ENCODE measurements at regions not wholly inside any gene's neighbourhood (a gene's known extent, or its start where the extent isn't known, plus 50 kb on each side); places are given as distances from the start of the nearest gene placed in this dataset.

DNA sequence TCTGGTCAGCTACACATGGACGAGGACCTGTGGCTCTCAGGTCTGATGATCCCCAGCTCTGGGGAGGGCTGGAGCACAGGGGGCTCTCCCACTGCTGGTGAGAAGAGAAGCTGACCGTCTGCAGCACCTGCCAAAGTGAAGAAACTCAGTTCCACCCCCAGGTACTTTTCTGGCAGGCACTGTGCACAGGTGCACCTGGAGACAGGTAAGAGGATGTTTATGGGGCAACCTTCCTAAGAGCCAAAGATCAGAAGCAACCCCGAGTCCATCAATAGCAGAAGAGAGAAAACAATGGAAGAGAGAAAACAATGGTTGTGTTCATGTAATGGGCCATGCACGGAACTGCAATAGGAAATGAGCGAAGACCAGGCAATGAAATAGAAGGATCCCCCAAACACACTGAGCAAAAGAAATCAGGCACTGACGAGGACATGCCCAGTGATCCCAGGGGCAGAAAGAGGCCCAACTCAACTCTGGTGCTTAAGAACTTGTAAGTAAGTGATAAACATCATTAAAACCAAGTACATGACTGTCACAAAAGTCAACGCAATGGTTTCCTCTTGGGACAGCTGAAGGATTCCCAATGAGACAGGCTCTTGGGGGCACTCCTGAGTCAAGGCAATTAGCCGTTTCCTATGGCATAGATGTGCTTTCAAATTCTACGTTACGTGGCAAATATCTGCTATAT is 95.0 kb upstream of the ALDH1A3 start:
- CTCF ChIA-PET, result no interaction called here
- POLR2A ChIA-PET, result no interaction called here
- TF ChIP-seq POLR2A (IDR thresholded peaks at IDR 0.05; ENCODE audit: borderline replicate concordance, extremely low read depth, insufficient read depth, insufficient read length) (no peak), YY1 (IDR thresholded peaks at IDR 0.05; ENCODE audit: extremely low read depth, insufficient replicate concordance, low read depth, low read length) (no peak), SIN3A (IDR thresholded peaks at IDR 0.05; ENCODE audit: low read depth) (no peak), FOSL1 (IDR thresholded peaks at IDR 0.05; ENCODE audit: low read depth) (no peak), EZH2 (IDR thresholded peaks at IDR 0.05) (no peak)
- BruUV-seq (replicated peaks), result no TSS peak
- Histone ChIP-seq H3K27ac (ENCODE audit: low read depth, low read length) (no peak overlapping the region), H2AFZ (ENCODE audit: low read depth, low read length, poor library complexity, severe bottlenecking) (no peak overlapping the region), H3K36me3 (ENCODE audit: control insufficient read depth in 1 of 2, insufficient read depth in 2 of 2, low read length in 2 of 2) (no peaks in the 10 kb centered on the region), H3K27me3 (ENCODE audit: insufficient read depth, low read length) (no peaks in the 10 kb centered on the region), H3K4me1 (ENCODE audit: control insufficient read depth in 1 of 2, insufficient read depth in 2 of 2, low read length in 2 of 2) (peaks cover 0 to 25% of the 10 kb centered on the region in 2 experiments; a peak in 2 of 4 replicates), H3K4me3 (replicated peaks in 1 of 2; ENCODE audit: low read depth in 1 of 2, low read length in 2 of 2) (no peak overlapping the region), H3K9ac (ENCODE audit: low read length) (no peak overlapping the region), H3K79me2 (ENCODE audit: insufficient read depth, low read length) (no peaks in the 10 kb centered on the region), H4K20me1 (ENCODE audit: insufficient read depth) (no peaks in the 10 kb centered on the region), H3K9me2 (ENCODE audit: insufficient read depth) (no peaks in the 10 kb centered on the region), H3K4me2 (ENCODE audit: low read length) (no peak overlapping the region), H3K9me3 (ENCODE audit: control insufficient read depth in 1 of 2, insufficient read depth in 1 of 2, low read depth in 1 of 2, low read length in 2 of 2) (no peaks in the 10 kb centered on the region)
- no peak for DNase-seq (ENCODE audit: low read depth, low spot score)
- no peak for ATAC-seq
- intact Hi-C loops (cut with micrococcal nuclease), result no loop called here
- RAD21 ChIA-PET (ENCODE audit: low non-redundant PET in 1 of 2, low total read pairs in 2 of 2, uncharacterized antibody in 2 of 2, unreplicated experiment in 2 of 2), result no interaction called here

GRCh38 chr15:100785181-100786138 is 94.2 kb upstream of the ALDH1A3 start:
- intact Hi-C loops (cut with micrococcal nuclease), result no loop called here
- Histone ChIP-seq H3K4me2 (ENCODE audit: low read length) (no peak overlapping the region), H3K9ac (ENCODE audit: low read length) (no peak overlapping the region), H3K9me3 (ENCODE audit: control insufficient read depth in 1 of 2, insufficient read depth in 1 of 2, low read depth in 1 of 2, low read length in 2 of 2) (no peaks in the 10 kb centered on the region), H2AFZ (ENCODE audit: low read depth, low read length, poor library complexity, severe bottlenecking) (no peak overlapping the region), H3K4me3 (replicated peaks in 1 of 2; ENCODE audit: low read depth in 1 of 2, low read length in 2 of 2) (no peak overlapping the region), H3K9me2 (ENCODE audit: insufficient read depth) (no peaks in the 10 kb centered on the region), H3K79me2 (ENCODE audit: insufficient read depth, low read length) (no peaks in the 10 kb centered on the region), H3K4me1 (ENCODE audit: control insufficient read depth in 1 of 2, insufficient read depth in 2 of 2, low read length in 2 of 2) (peaks cover 0 to 25% of the 10 kb centered on the region in 2 experiments; a peak in 2 of 4 replicates), H3K27me3 (ENCODE audit: insufficient read depth, low read length) (no peaks in the 10 kb centered on the region), H3K27ac (ENCODE audit: low read depth, low read length) (no peak overlapping the region), H3K36me3 (ENCODE audit: control insufficient read depth in 1 of 2, insufficient read depth in 2 of 2, low read length in 2 of 2) (no peaks in the 10 kb centered on the region), H4K20me1 (ENCODE audit: insufficient read depth) (no peaks in the 10 kb centered on the region)
- DNase-seq (ENCODE audit: low read depth, low spot score) (no peak), ATAC-seq (no peak)
- no TSS peak for BruUV-seq (replicated peaks)
- ChIA-PET POLR2A (no interaction called here), RAD21 (ENCODE audit: low non-redundant PET in 1 of 2, low total read pairs in 2 of 2, uncharacterized antibody in 2 of 2, unreplicated experiment in 2 of 2) (no interaction called here), CTCF (no interaction called here)
- TF ChIP-seq SRF (IDR thresholded peaks at IDR 0.05; ENCODE audit: low read depth) (no peak), TCF7L2 (IDR thresholded peaks at IDR 0.05; ENCODE audit: borderline replicate concordance, extremely low read depth, insufficient read depth, insufficient read length) (no peak), CEBPB (IDR thresholded peaks at IDR 0.05; ENCODE audit: low read depth) (no peak), ELF1 (IDR thresholded peaks at IDR 0.05; ENCODE audit: borderline replicate concordance, low read depth) (no peak), SIN3A (IDR thresholded peaks at IDR 0.05; ENCODE audit: low read depth) (no peak), FOSL1 (IDR thresholded peaks at IDR 0.05; ENCODE audit: low read depth) (no peak), ZFX (IDR thresholded peaks at IDR 0.05) (no peak)
- TF ChIP-seq, protein P1, sequence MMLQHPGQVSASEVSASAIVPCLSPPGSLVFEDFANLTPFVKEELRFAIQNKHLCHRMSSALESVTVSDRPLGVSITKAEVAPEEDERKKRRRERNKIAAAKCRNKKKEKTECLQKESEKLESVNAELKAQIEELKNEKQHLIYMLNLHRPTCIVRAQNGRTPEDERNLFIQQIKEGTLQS (IDR thresholded peaks at IDR 0.05), result no peak
